ENCODE measurements at regions not wholly inside any gene's neighbourhood (a gene's known extent, or its start where the extent isn't known, plus 50 kb on each side); places are given as distances from the start of the nearest gene placed in this dataset.
"Not testable (repeated sequence)": the region's sequence is repeated elsewhere in the genome, so short reads cannot be mapped to it uniquely, and the experiment has no call there.

DNA sequence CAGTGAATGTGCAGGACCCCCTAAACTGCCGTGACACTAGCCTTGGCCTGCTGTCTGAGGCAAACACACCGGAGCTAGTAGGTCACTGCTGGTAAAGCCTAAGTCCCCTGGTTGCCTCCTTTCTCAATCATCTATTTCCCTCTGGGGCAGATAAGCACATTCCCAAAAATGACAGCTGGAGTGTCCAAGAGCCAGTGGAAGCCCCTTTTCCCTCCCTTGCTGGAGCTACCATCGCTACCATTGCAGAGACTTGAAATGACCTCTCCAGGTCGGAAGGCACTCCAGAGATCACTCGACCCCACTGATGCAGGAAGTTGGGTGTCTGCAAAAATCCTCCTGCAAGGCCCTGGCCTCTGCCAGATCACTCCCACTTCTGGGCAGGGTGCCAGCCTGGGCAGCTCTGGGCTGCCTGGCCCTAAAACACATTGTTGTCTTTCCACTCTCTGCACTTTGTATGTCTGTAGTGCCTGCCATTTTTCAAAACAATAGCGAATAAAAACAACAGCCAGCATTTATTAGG lies 235.9 kb downstream of the BCL2L11 start:
- DNase-seq (ENCODE audit: low read depth, low spot score), result not testable (repeated sequence)

DNA sequence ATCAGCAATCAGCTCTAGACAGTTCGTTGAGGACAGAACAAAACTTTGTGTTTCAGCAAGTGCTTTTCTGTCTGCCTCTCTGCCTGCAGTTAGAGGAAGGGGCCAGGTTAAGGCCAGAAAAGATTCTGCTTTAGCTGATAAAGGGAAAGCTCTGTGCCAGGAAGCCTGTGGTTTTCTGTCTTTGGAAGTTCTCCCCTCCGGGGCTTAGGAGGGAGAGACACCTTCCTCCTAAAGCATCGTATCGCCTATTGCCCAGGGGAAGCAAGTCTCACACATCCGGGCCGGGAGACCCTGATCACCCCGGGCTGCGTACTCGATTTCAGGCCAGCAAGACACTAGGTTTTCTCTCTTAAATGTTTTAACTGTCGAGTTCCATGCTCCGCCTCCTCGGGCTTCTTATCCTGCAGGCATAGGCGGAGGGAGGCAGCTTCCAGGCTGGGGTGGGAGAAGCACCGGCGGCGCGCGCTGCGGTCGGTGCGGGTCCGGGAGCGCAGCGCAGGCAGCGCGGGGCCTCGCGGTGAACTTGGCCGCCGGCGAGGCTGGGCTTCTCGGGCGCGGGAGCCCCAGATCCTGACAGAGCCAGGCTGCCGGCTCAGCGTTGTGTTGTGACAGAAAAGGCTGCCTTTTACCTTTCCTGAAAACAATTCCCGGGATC lies 245.4 kb downstream of the BCL2L11 start:
- DNase-seq (ENCODE audit: low read depth, low spot score), result peak; percentile 65

DNA sequence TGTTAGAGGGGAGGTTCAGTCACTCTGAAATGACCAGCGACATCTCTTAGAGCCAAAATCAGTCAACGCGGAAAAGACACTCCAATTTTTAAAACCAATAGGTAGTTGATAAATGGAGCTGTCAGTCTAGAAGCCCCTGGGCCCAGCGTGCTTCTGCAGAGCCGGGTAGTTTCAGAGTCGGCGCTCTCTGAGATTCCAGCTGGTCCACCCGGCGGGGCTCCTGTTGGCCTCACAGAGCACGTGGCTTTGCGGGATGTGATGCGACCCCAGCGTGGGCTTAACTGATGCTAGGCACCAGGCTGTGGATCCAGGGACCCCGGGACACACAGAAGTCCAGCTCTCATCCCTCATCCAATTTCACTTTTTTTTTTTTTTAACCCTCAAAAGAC lies 245.9 kb downstream of the BCL2L11 start:
- DNase-seq (ENCODE audit: low read depth, low spot score), result peak; percentile 13

DNA sequence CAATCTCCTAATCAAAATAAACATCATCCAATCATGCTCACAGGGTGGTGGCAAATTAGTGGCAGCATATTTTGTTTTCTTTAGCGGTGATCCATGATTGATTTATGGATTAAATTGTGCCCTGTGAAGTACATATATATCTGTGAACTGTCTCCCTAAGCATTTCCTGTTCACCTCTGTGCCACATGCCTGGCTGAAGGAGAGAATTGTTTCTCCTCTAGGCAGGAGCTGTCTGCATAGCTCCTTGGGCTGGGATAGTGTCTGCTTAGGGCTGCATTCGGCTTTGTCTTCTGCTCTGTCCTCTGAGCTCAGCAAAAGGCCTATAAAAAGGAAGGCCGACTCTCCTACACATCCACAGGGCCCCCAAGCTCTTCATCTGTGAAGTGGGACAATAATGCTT lies 246.4 kb downstream of the BCL2L11 start:
- not testable (repeated sequence) for DNase-seq (ENCODE audit: low read depth, low spot score)

DNA sequence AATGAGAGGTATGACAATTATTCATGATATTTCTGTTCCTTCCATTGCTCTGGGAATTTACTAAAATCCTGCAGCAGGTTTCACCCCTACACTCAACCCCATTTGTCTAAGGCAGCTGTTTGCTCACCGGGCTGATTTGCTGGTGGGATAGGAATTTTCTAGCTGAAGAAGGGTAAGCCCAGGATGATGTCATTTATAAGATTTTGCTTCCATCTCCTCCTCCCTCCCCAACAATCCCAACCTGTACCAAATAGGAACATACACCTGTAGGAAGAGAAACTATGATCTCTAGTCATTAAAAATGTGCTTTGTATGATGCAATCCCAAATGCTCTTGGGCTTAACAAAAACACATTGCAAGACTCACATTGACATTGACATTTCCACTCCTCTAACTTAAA lies 247.2 kb downstream of the BCL2L11 start:
- DNase-seq (ENCODE audit: low read depth, low spot score), result not testable (repeated sequence)

DNA sequence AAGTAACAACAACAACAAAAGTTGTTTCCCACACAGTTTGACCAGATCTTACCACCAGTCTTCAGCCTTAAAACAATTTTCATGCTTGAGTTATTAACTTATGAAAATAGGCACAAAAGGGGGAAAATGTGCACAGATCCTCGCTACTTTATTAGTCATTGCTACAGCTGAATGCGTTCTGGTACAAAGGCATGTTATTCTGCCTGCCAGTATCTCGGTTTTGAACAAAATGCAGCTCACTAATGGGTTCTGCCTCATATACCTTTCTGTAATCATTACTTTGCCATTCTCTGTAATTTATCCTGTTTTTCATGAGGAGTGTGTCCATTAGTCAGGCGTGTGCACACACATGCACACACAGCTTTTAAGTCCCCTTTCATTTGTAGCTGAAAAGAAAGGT lies 247.6 kb downstream of the BCL2L11 start:
- not testable (repeated sequence) for DNase-seq (ENCODE audit: low read depth, low spot score)

DNA sequence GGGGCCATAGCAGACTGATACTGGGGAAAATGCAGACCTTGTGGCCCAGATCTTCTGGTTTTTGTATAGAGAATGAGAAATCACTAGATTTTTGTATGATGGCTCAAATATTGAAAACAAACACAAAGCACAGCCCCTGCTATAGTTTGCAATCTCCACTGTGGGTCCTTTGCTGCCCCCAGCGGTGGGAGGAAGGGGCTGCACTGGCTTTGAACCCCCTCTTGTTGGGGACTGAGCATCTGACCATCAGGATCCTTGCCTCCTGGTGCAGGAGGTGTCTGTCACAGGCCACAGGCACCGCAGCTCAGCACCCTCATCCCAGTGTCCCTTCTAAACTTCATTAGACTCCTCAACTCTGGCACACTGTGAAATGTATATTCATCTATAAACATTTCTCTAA lies 252.3 kb downstream of the BCL2L11 start:
- not testable (repeated sequence) for DNase-seq (ENCODE audit: low read depth, low spot score)

DNA sequence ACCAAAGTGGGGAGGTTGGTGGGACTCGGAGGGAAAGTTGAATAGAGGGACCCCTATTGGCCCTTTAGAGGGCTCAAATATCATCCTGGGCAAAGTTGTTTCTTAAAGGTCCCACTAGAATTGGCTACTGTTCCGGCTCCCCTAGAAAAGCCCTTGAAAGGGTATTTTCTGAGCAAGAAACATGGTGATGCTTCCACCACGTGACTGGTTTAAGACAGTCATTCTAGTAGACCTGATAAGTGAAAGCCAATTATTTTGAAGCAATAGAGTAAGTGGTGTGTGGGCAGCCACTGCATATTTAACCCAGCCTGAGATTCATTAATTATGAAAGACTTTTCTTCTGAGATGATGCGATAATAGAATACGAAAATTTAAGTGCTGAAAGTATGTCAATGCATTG lies 253.3 kb downstream of the BCL2L11 start:
- DNase-seq (ENCODE audit: low read depth, low spot score), result not testable (repeated sequence)

DNA sequence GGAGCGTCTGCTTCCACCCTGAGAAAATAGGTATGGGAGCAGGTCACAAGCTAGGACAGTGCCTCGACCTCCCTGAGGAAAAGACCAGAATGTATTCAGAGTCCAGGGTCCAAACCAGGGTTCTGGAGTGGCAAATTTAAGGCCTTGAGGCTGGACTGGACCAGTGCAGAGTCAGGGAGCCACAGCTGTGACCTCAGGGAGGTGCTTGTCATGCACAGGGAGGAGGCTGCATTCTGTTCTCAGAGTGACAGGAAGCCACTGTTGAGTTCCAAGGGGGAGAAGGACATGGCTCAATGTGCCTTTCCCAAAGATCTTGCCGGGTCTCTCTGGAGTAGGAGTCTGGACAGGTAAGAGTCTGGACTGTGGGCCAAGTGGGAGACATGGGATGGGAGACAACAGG lies 254.0 kb downstream of the BCL2L11 start:
- DNase-seq (ENCODE audit: low read depth, low spot score), result not testable (repeated sequence)

DNA sequence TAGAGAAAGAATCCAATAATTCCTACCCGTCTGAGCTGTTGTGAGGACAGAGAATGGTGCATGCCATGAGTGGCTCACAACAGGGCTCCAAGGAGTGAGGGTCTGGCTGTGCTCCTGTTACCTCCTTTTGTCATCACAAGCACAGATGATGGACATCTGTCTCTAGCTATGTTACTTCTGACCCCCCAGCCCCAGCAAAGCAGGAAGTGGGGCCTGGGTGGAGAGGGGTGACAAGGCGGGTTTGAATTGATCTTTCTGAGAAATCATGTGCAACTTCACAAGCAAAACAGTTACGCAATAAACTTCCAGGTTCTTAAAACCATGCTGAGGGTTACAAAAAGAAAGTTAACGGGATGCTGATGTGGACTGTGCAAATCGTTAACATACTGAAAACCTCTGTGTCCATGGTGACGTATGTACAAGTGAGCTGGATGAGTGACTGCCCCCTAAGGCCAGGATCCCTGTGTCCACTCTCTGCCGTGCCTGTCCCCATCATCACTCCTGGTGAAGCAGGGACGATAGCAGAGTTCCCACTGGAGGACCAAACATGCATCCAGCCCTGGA lies 254.7 kb downstream of the BCL2L11 start:
- not testable (repeated sequence) for DNase-seq (ENCODE audit: low read depth, low spot score)

DNA sequence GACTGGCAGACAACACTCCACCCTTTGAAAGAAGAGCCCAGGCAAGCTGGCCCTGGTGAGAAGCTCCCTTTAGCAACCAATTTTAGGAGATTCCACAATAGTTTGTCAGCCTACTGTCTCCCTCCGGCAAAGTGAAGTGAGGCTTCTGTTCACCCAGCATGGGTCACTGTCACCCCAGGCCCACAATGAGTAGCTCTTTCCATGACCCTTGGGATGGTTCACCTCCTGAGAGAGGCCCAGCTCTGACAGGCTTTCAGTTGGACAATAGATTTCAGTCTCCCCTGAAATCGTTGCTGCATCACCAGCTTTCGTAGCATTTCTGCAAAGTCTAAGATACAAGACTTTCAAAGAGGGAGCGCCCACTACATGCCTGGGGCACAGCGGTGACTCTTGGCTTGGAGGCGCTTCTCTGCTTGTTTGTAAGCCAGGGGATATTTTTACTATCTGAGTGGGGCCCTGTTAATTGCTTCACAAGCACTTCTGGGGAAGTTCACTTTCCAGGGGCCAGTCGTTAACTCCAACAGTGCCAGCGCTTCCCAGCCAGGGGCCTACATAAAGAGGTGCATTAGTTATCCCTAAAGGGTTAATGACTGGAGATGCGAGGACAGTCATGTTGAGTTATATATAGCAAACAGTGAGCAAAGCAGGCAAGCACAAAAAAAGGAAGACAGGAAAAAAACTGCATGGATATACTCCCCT lies 255.7 kb downstream of the BCL2L11 start:
- DNase-seq (ENCODE audit: low read depth, low spot score), result not testable (repeated sequence)

DNA sequence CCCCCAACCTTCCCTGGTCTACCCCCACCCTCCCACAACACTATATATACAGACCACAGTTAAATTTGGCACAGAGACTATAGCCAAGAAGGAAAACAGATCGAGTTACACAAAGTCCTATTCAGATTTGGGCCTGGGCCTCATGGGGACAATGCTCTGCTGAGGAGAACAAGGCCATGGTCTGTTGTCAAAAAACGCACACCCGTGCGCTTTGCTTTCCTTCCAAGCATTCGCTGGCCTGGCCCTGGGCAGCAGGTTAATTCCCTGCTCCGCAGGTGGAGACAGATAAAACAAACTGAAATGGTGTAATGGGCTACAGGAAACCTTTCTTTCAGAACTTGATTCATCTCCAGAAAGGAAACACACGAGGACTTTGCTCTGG lies 256.2 kb downstream of the BCL2L11 start:
- DNase-seq (ENCODE audit: low read depth, low spot score), result peak; percentile 14

DNA sequence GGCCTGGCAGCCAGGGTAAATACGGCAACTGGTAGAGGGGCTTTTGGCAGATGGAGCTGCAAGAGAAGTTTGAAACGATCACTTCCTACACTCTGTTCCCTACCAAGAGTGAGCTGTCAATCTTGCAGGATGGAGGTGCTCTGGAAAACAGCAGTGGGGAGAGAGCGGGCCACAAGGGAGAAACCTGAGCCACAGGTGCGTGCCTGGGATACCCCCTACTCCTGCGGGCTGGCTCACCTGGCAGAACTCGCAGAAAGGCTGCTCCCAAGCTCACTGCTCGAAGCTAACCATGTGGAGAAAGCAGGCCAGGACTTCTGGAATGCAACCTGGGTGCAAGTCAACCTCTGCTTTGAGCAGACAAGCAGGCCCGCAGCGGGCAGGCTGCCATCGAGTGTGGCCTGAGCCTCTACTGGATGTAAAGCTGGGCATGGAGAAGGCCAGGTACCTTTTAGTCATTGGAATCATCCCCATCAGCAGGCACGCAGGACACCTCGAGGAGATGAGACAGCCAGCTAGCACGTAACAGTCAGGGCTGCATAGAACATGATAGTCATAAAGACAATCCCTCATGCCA lies 256.8 kb downstream of the BCL2L11 start:
- not testable (repeated sequence) for DNase-seq (ENCODE audit: low read depth, low spot score)

DNA sequence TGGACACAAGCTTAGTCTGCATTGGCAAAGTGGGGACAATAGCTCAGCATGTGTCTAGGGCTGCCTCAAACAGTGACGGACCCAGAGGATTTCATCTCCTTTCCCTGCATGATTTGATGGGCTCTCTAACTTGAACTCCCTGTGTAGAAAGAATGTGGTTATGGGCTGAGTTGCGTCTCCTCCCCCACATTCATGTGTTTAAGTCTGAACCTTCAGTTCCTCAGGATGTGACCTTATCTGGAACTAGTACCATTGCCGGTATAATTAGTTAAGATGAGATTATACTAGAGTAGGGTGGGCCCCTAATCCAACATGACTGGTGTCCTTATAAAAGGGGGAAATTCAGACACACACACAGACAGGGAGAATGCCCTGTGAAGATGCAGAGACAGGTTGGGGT lies 257.6 kb downstream of the BCL2L11 start:
- DNase-seq (ENCODE audit: low read depth, low spot score), result not testable (repeated sequence)

DNA sequence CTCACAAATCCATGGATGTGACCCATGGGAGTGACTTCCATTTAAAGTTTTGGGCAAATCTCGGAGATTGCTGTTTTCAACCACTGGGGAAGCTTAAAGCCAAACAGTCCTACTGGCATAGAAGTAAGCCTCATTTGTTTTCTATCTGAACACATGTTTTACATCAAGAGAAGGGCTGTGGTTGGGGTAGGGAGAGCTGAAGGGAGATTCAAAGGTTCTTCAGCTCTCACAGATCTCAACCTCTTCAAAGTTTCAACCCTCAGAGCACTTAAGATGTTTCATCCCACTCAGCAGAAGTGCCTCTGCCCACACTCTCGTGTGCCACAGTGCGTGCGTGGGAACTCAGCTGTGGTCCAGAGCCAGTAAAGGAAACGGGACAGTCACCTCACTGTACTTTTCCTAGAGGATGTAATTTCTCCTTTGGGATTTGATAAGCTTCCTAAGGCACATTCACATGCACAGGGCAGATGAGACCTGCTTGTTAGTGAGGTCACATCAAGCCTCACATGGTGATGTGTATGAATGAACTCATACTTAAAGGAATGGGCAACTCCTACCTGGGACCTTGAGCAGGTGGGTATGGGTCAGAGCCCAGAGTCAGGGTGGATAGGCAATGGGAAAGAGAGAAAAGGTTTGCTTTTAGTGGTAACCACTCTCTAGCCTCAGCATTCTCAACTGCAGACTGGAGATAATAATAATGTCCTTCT lies 260.2 kb downstream of the BCL2L11 start:
- DNase-seq (ENCODE audit: low read depth, low spot score), result not testable (repeated sequence)

DNA sequence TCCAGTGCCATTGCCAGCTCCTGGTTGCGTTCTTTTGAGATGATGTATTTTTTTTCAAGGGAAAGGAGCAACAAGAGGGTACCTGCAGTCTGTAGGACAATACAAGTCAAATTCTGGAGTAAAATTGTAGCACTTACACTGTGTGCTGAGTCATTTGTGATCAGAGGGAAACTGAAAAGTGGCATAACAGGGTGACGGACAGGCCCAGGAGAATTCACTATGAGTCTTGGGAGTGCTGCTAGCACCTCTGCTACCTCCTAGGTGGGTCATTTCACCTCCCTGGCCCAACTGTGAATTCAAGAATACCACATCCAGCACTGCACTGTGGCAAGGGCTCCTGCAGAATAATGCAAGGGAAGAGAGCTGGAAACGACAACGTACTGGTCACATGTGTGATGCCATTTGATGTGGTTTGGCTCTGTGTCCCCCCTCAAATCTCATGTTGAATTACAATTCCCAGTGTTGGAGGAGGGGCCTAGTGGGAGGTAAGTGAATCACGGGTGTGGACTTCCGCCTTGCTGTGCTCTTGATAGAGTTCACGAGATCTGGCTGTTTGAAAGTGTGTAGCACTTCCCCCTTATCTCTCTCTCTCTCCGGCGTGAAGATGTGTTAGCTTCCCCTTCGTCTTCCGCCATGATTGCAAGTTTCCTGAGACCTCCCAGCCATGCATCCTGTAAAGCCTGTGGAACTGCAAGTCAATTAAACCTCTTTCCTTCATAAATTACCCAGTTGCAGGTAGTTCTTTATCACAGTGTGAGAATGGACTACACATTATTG lies 261.0 kb downstream of the BCL2L11 start:
- not testable (repeated sequence) for DNase-seq (ENCODE audit: low read depth, low spot score)

DNA sequence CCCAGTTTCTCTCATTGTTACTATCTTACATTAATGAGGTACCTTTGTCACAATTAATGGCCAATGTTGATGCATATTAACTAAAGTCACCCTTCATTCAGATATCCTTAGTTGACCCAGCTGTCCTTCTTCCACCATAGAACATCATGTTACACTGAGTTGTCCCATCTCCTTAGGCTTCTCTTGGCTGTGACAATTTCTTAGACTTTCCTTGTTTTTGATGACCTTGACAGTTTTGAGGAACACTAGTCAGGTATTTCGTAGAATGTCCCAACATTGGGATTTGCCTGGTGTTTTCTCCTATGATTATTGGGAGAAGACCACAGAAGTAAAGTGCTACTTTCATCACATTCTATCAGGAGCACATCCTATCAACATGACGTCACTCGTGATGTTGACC lies 261.8 kb downstream of the BCL2L11 start:
- not testable (repeated sequence) for DNase-seq (ENCODE audit: low read depth, low spot score)

DNA sequence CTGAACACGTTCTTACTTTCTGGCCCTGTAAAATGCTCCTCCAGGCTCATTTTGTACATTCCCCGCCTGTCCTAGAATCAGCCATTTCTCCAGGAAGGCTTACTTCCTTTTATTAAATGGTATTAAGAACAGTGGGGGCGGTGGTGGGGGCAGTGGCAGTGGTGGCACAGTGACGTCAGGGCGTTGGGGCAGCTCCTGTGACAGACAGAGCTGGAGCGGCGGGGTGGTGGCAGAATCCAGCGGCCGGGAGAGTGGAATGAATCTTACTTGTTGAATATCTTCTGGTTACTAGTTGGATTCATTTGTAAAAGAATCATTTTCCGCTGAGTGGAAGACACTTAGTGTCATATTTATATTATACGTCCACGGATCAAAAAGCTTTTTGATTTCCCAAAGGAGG lies 262.6 kb downstream of the BCL2L11 start:
- DNase-seq (ENCODE audit: low read depth, low spot score), result not testable (repeated sequence)

DNA sequence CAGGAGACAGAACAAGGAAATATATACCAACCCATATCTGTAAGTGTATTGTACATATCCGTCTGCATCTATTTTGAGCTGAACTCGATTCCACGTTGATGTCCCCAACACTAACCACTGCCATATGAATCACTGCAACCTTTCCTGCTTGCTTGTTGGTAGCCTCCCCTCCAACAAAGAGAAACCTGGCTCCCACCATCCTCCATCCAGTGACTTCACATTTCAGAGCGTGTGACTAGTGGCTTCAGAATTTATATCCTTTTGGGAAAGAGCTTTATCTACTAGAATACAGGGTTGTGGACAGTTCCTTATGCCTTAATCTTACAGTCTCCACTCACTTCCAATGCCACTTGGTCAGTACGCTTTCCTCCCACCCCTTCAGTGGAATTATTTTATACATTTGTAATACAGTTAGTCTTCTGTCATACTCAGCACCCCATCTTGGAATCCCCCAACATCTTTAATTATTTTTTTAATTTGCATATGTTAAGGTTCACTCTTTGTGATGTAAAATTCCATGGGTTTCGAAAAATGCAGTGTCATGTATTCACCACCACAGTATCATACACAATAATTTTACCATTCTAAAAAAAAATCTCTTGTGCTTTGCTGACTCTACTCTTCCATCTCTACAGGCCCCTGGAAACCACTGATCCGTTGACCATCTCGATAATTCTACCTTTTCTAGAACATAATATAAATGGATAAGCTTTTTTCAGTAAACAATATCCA lies 264.7 kb downstream of the BCL2L11 start:
- not testable (repeated sequence) for DNase-seq (ENCODE audit: low read depth, low spot score)

DNA sequence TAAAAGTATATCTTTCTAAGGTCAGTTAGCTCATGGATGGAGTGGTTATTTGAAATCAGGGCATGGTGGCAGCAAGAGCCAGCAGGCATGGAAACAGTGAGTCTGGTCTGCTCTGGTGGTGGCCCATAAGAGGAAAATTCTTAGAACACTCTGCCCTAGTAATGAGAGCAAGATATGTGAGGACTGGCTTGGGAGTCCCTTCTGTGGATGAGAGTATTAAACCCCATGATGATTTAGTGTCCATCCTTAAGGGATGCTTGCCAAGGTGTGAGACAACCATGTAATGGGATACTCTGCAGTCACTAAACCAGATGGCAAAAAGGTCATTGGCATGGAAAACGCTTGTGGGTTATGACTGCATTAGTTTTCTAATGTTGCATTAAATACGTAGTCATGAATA lies 269.9 kb downstream of the BCL2L11 start:
- DNase-seq (ENCODE audit: low read depth, low spot score), result not testable (repeated sequence)
